Activated B cell treated with CpG ODN at 0.5 μM for 24 hours (primary cell): ENCODE measurements at regions not wholly inside any gene's neighbourhood (a gene's known extent, or its start where the extent isn't known, plus 50 kb on each side); places are given as distances from the start of the nearest gene placed in this dataset.

ENCODE experiments used
- ATAC-seq: fragments of 200-7000 bp; cut with Tn5 transposase; one replicate; pipeline ENCODE4 v1.10.0; 2021; ENCODE audit warnings: low read depth, mild to moderate bottlenecking, moderate library complexity
- CTCF ChIA-PET: fragments of 350-600 bp; sonication (Branson Sonifier 250); formaldehyde crosslinking; loops from one replicate; lab custom pipeline; 2021; ENCODE audit warnings: antibody characterized with exemption; lab: Charles Lee
- POLR2A ChIA-PET: fragments of 350-600 bp; sonication (Branson Sonifier 250); formaldehyde crosslinking; loops from one replicate; lab custom pipeline; 2021; ENCODE audit warnings: antibody characterized with exemption; lab: Charles Lee
- DNase-seq: peaks from one replicate; pipeline ENCODE4 v3.0.0; 2022
- H3K27ac Mint-ChIP-seq: one replicate; pipeline ENCODE4 v1.8.0; 2020; ENCODE audit warnings: mixed read lengths
- H3K27me3 Mint-ChIP-seq: one replicate; pipeline ENCODE4 v1.8.0; 2021; ENCODE audit warnings: mixed read lengths
- H3K36me3 Mint-ChIP-seq: one replicate; pipeline ENCODE4 v1.8.0; 2021; ENCODE audit warnings: low read depth, mixed read lengths
- H3K4me1 Mint-ChIP-seq: one replicate; pipeline ENCODE4 v1.8.0; 2021; ENCODE audit warnings: mixed read lengths
- H3K4me3 Mint-ChIP-seq: one replicate; pipeline ENCODE4 v1.8.0; 2020; ENCODE audit warnings: mild to moderate bottlenecking, mixed read lengths
- H3K9me3 Mint-ChIP-seq: one replicate; pipeline ENCODE4 v1.8.0; 2020; ENCODE audit warnings: mixed read lengths
- CTCF ChIP-seq: fragments of 200-600 bp; IDR thresholded peaks from one replicate; pipeline ENCODE4 v1.8.0; 2022; ENCODE audit warnings: antibody characterized with exemption, mild to moderate bottlenecking
- intact Hi-C: fragments of 100-400 bp; cut with micrococcal nuclease; formaldehyde crosslinking; loops from one replicate; pipeline ENCODE4 v1.15.1; 2024

- DNase-seq: no peak
- CTCF ChIA-PET: no interaction called here
- H3K9me3 Mint-ChIP-seq: peaks cover under 1% of the 10 kb centered on the region
Observed at GRCh38 chr22:27224485-27225374, 567.3 kb downstream of the MIAT start.

DNA sequence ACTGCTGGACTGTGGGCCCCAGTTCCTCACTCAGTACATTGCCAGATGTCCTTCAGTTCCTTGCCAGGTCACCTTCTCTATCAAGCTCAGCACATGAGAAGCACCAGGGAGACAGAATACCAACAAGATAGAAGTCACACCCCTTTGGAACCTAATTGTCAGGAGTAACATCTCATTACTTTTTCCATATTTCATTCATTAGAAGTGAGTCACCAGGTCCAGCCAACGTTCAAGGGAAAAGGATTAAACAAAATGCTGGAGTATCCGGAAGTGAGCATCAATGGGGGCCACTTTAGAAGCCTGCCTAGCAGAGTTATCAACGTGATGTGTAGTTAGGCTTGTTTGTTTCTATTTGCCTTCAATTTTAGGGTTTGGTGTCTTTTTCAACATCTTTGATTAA is 569.3 kb downstream of the MIAT start:
- intact Hi-C loops: no loop called here
- no peak for DNase-seq
- Mint-ChIP-seq H3K27ac (no peak overlapping the region), H3K4me1 (no peaks in the 10 kb centered on the region), H3K27me3 (no peaks in the 10 kb centered on the region), H3K9me3 (peaks cover 4% of the 10 kb centered on the region), H3K36me3 (no peaks in the 10 kb centered on the region), H3K4me3 (no peak overlapping the region)
- TF ChIP-seq CTCF: no peak
- no peak for ATAC-seq
- ChIA-PET POLR2A (no interaction called here), CTCF (no interaction called here)

More at GRCh38 chr22:27224485-27225374, 567.3 kb downstream of the MIAT start:
- ATAC-seq: no peak
- no peak overlapping the region for H3K27ac Mint-ChIP-seq
- H3K36me3 Mint-ChIP-seq: no peaks in the 10 kb centered on the region
- H3K27me3 Mint-ChIP-seq: no peaks in the 10 kb centered on the region
- no peaks in the 10 kb centered on the region for H3K4me1 Mint-ChIP-seq
- H3K4me3 Mint-ChIP-seq: no peak overlapping the region
- POLR2A ChIA-PET: no interaction called here
- intact Hi-C loops: no loop called here
- TF ChIP-seq CTCF: no peak

GRCh38 chr22:27228771-27229170 is 571.4 kb downstream of the MIAT start:
- Mint-ChIP-seq H3K27ac (no peak overlapping the region), H3K27me3 (no peaks in the 10 kb centered on the region), H3K4me1 (no peaks in the 10 kb centered on the region), H3K4me3 (no peak overlapping the region), H3K36me3 (no peaks in the 10 kb centered on the region), H3K9me3 (peaks cover 4% of the 10 kb centered on the region)
- no peak for DNase-seq
- TF ChIP-seq CTCF: no peak
- ChIA-PET CTCF (no interaction called here), POLR2A (no interaction called here)
- intact Hi-C loops: no loop called here
- ATAC-seq: no peak

GRCh38 chr22:27230189-27230588 is 571.4 kb downstream of the MN1 start:
- ATAC-seq (no peak), DNase-seq (no peak)
- ChIA-PET POLR2A (no interaction called here), CTCF (no interaction called here)
- Mint-ChIP-seq H3K27me3 (no peaks in the 10 kb centered on the region), H3K9me3 (peaks cover 4% of the 10 kb centered on the region), H3K27ac (no peak overlapping the region), H3K4me1 (no peaks in the 10 kb centered on the region), H3K4me3 (no peak overlapping the region), H3K36me3 (no peaks in the 10 kb centered on the region)
- no peak for TF ChIP-seq CTCF
- intact Hi-C loops: no loop called here

GRCh38 chr22:27231266-27231665 is 570.3 kb downstream of the MN1 start:
- no peak for TF ChIP-seq CTCF
- ChIA-PET POLR2A (no interaction called here), CTCF (no interaction called here)
- H3K4me3 Mint-ChIP-seq: no peak overlapping the region
- no peak overlapping the region for H3K27ac Mint-ChIP-seq
- intact Hi-C loops: no loop called here
- H3K27me3 Mint-ChIP-seq: no peaks in the 10 kb centered on the region
- peaks cover 4% of the 10 kb centered on the region for H3K9me3 Mint-ChIP-seq
- H3K4me1 Mint-ChIP-seq: no peaks in the 10 kb centered on the region
- DNase-seq (no peak), ATAC-seq (no peak)
- no peaks in the 10 kb centered on the region for H3K36me3 Mint-ChIP-seq
